Body of pancreas (tissue), 4 donors: ENCODE measurements at regions not wholly inside any gene's neighbourhood (a gene's known extent, or its start where the extent isn't known, plus 50 kb on each side); places are given as distances from the start of the nearest gene placed in this dataset.

Source experiments
- POLR2A ChIP-seq, 3 donors: fragments of 450-650 bp; IDR thresholded peaks; one replicate each; pipeline ENCODE4 v1.6.1; 2016; ENCODE audit warnings: antibody characterized with exemption in 3 of 3, mild to moderate bottlenecking in 2 of 3
- TF ChIP-seq, protein P1 (sequence below), 7 experiments: fragments of 450-650 bp in 4 of 7; fragments of 200-600 bp in 3 of 7; sonication (generic) in 3 of 7; IDR thresholded peaks; one replicate each; pipeline ENCODE4 v1.5.1; 2016 to 2019; ENCODE audit warnings: antibody characterized with exemption in 7 of 7

DNA sequence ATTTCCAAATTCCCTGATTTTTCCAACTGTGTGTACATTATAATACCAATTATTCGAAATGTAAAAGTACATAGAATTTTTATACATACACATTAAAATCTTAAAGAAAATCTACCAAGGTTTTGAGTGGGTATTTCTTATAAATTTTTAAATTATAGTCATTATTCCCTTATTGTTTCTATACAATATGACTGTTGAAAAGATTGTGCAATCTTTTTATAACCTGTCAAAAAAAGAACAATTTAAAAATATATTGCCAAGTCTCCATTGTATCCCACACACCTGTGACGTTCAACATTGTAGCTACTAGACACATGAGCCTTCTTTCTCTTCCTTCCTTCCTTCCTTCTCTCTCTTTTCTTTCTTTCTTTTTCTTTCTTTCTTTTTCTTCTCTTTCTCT lies 473.2 kb upstream of the CHRM3 start:
- TF ChIP-seq, protein P1, sequence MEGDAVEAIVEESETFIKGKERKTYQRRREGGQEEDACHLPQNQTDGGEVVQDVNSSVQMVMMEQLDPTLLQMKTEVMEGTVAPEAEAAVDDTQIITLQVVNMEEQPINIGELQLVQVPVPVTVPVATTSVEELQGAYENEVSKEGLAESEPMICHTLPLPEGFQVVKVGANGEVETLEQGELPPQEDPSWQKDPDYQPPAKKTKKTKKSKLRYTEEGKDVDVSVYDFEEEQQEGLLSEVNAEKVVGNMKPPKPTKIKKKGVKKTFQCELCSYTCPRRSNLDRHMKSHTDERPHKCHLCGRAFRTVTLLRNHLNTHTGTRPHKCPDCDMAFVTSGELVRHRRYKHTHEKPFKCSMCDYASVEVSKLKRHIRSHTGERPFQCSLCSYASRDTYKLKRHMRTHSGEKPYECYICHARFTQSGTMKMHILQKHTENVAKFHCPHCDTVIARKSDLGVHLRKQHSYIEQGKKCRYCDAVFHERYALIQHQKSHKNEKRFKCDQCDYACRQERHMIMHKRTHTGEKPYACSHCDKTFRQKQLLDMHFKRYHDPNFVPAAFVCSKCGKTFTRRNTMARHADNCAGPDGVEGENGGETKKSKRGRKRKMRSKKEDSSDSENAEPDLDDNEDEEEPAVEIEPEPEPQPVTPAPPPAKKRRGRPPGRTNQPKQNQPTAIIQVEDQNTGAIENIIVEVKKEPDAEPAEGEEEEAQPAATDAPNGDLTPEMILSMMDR (IDR thresholded peaks at IDR 0.05) = no peak
- no peak for TF ChIP-seq POLR2A (IDR thresholded peaks at IDR 0.05)
